ENCODE measurements at regions not wholly inside any gene's neighbourhood (a gene's known extent, or its start where the extent isn't known, plus 50 kb on each side); places are given as distances from the start of the nearest gene placed in this dataset.

DNA sequence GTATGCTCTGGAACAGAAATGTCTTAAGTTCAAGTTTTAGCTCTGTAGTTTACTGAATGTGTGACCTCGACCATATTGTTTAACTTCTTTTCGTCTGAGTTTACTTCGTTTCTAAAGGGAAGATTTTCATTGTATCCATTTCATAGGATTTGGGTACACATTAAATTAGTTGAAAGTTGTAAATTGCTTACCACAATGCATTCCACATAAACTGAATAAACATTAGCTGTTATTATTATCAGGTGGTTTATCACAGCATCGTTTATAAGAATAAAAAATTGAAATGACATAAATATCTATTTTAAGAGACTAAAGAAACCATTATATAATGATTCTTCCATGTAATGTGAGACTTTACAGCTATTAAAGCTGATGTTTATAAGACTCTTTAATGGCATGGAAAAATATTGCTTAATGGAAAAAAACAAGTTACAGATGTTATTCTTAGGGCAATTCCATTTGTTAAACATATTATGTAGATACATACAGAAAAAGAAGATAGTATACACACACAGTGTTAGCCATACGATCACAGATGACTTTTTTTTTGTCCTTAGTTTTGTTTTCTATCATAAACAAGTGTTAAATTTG lies 342.3 kb upstream of the SGO1 start:
- H3K9me3 Mint-ChIP-seq: no peaks in the 10 kb centered on the region
- Histone ChIP-seq H3K14ac (ENCODE audit: insufficient read depth, low read length) (no peak overlapping the region), H4K20me1 (ENCODE audit: control insufficient read depth, insufficient read depth, insufficient read length) (no peaks in the 10 kb centered on the region), H3K9ac (ENCODE audit: extremely low read depth, insufficient read length, low read length) (no peak overlapping the region), H3K56ac (ENCODE audit: insufficient read length, low read depth, low read length) (no peak overlapping the region), H3K27ac (ENCODE audit: insufficient read length, low read depth, low read length) (no peak overlapping the region), H4K5ac (ENCODE audit: insufficient read length, low read depth, low read length) (no peak overlapping the region), H3K9me3 (ENCODE audit: control insufficient read depth, low read depth, low read length) (no peaks in the 10 kb centered on the region), H3K4ac (ENCODE audit: low read depth, low read length) (no peak overlapping the region), H3K79me1 (ENCODE audit: insufficient read depth, low read depth, low read length, poor library complexity, severe bottlenecking) (no peaks in the 10 kb centered on the region), H2AFZ (ENCODE audit: low read length) (no peak overlapping the region), H3K23ac (ENCODE audit: insufficient read length, low read depth, low read length) (no peak overlapping the region), H3T11ph (ENCODE audit: low read length) (no peak overlapping the region), H2AK5ac (ENCODE audit: insufficient read length, low read length) (no peak overlapping the region), H3K27me3 (ENCODE audit: insufficient read depth, low read length) (no peaks in the 10 kb centered on the region), H3K79me2 (ENCODE audit: insufficient read depth, low read length) (no peaks in the 10 kb centered on the region), H2BK120ac (ENCODE audit: low read depth, low read length, poor library complexity, severe bottlenecking) (no peak overlapping the region), H3K18ac (ENCODE audit: insufficient read length, low read depth, low read length) (no peak overlapping the region), H2BK15ac (ENCODE audit: low read depth, low read length) (no peak overlapping the region), H2BK12ac (ENCODE audit: insufficient read length, low read depth, low read length) (no peak overlapping the region), H2BK5ac (ENCODE audit: insufficient read length, low read length) (no peak overlapping the region), H3K4me2 (ENCODE audit: insufficient read depth, insufficient read length, low read length) (no peak overlapping the region), H4K91ac (ENCODE audit: insufficient read length, low read depth, low read length) (no peak overlapping the region), H2BK20ac (ENCODE audit: low read depth, low read length, poor library complexity, severe bottlenecking) (no peak overlapping the region), H3K23me2 (ENCODE audit: insufficient read length, low read depth, low read length, poor library complexity, severe bottlenecking) (no peaks in the 10 kb centered on the region), H3K4me1 (ENCODE audit: insufficient read depth, low read length) (no peaks in the 10 kb centered on the region), H4K8ac (replicated peaks; ENCODE audit: insufficient read length, low read depth, low read length) (no peak overlapping the region)
- DNase-seq: no peak
- TF ChIP-seq, protein P1, sequence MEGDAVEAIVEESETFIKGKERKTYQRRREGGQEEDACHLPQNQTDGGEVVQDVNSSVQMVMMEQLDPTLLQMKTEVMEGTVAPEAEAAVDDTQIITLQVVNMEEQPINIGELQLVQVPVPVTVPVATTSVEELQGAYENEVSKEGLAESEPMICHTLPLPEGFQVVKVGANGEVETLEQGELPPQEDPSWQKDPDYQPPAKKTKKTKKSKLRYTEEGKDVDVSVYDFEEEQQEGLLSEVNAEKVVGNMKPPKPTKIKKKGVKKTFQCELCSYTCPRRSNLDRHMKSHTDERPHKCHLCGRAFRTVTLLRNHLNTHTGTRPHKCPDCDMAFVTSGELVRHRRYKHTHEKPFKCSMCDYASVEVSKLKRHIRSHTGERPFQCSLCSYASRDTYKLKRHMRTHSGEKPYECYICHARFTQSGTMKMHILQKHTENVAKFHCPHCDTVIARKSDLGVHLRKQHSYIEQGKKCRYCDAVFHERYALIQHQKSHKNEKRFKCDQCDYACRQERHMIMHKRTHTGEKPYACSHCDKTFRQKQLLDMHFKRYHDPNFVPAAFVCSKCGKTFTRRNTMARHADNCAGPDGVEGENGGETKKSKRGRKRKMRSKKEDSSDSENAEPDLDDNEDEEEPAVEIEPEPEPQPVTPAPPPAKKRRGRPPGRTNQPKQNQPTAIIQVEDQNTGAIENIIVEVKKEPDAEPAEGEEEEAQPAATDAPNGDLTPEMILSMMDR (conservative IDR thresholded peaks at IDR 0.05): no peak
- H3K4me3 Mint-ChIP-seq: no peak overlapping the region
- H3K36me3 Mint-ChIP-seq (ENCODE audit: insufficient read depth in 1 of 3, low read depth in 3 of 3): no peaks in the 10 kb centered on the region
- H3K4me1 Mint-ChIP-seq: no peaks in the 10 kb centered on the region
- no peak overlapping the region for H3K27ac Mint-ChIP-seq
- no CpG with 5 or more reads among the region's 5 CpGs for WGBS (ENCODE audit: extremely low coverage, insufficient read length, low lambda C conversion rate)
- H3K27me3 Mint-ChIP-seq (ENCODE audit: low read depth): no peaks in the 10 kb centered on the region

Data from H9 (cell line).